Endodermal cell (in vitro differentiated cells): ENCODE measurements at regions not wholly inside any gene's neighbourhood (a gene's known extent, or its start where the extent isn't known, plus 50 kb on each side); places are given as distances from the start of the nearest gene placed in this dataset.

Experiments
- DNase-seq: peaks from one replicate; pipeline ENCODE4 v3.0.0-alpha.2; 2017
- H3K27ac ChIP-seq: 2 replicates; pipeline ENCODE4 v1.5.1; 2013; ENCODE audit warnings: mild to moderate bottlenecking, low read depth, low read length, moderate library complexity
- H3K27me3 ChIP-seq: 2 replicates; pipeline ENCODE4 v1.6.1; 2013; ENCODE audit warnings: mild to moderate bottlenecking, low read length, moderate library complexity; ENCODE audit not compliant: insufficient read depth, control insufficient read depth, poor library complexity, severe bottlenecking
- H3K36me3 ChIP-seq: 2 replicates; pipeline ENCODE4 v1.7.0; 2013; ENCODE audit warnings: mild to moderate bottlenecking, low read length, moderate library complexity; ENCODE audit not compliant: control insufficient read depth, insufficient read depth
- H3K4me1 ChIP-seq: one replicate; pipeline ENCODE4 v1.7.0; 2013; ENCODE audit warnings: low read length; ENCODE audit not compliant: control insufficient read depth, insufficient read depth
- H3K4me3 ChIP-seq: 2 replicates; pipeline ENCODE4 v1.5.1; 2013; ENCODE audit warnings: mild to moderate bottlenecking, low read length, moderate library complexity
- H3K9ac ChIP-seq: 2 replicates; pipeline ENCODE4 v1.6.1; 2013; ENCODE audit warnings: mild to moderate bottlenecking, low read length, moderate library complexity; ENCODE audit not compliant: poor library complexity, severe bottlenecking; ENCODE audit errors: extremely low read depth
- H3K9me3 ChIP-seq: 2 replicates; pipeline ENCODE4 v1.6.1; 2013; ENCODE audit warnings: mild to moderate bottlenecking, low read length, moderate library complexity; ENCODE audit not compliant: control insufficient read depth
- H3K27ac Mint-ChIP-seq: 2 replicates; pipeline ENCODE4 v1.8.0; 2020; ENCODE audit warnings: mixed read lengths
- H3K27me3 Mint-ChIP-seq: 2 replicates; pipeline ENCODE4 v1.8.0; 2021; ENCODE audit warnings: mild to moderate bottlenecking, mixed read lengths; ENCODE audit not compliant: insufficient read depth
- H3K36me3 Mint-ChIP-seq: 2 replicates; pipeline ENCODE4 v1.8.0; 2020; ENCODE audit warnings: low read depth, mixed read lengths
- H3K4me1 Mint-ChIP-seq: 2 replicates; pipeline ENCODE4 v1.8.0; 2020; ENCODE audit warnings: mixed read lengths
- H3K4me3 Mint-ChIP-seq: 2 replicates; pipeline ENCODE4 v1.8.0; 2020; ENCODE audit warnings: mild to moderate bottlenecking, moderate library complexity, mixed read lengths
- H3K9me3 Mint-ChIP-seq: 2 replicates; pipeline ENCODE4 v1.8.0; 2020; ENCODE audit warnings: mild to moderate bottlenecking, mixed read lengths
- WGBS, 2 experiments: methylation state at CpG; one replicate each; pipeline versions ENCODE4 v1.1.5 to v1.1.7; 2013; ENCODE audit warnings: missing lambda C conversion rate in 2 of 2, mixed read lengths in 1 of 2; ENCODE audit not compliant: insufficient coverage in 1 of 2, insufficient read length in 1 of 2; 5-methylcytosine and 5-hydroxymethylcytosine counted together
- TF ChIP-seq, protein P1 (sequence below): fragments of 200-600 bp; sonication (generic); conservative IDR thresholded peaks from 2 replicates; pipeline ENCODE4 v1.5.0; 2021; ENCODE audit warnings: antibody characterized with exemption, mild to moderate bottlenecking

DNA sequence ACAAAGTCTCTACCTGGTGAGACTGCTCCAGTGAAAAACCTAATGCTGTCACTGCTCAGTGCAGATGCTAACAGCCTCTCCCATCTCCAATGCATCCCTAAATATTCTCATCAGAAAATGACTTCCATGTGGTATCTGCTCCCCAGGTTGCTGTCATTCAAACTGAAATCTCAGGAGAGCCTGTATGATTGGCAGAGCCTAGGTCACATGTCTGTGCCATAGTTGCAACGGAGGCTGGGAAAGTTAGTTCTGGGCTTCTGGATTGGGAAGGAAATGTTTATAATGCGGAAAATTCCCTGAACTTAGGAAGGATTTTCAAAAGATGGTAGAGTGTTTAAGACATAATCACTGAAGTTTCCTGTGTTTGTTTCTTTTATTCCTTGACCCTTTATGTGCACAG lies 206.4 kb upstream of the ZKSCAN2 start:
- Histone ChIP-seq H3K9ac (no peak overlapping the region), H3K4me3 (no peak overlapping the region), H3K9me3 (no peaks in the 10 kb centered on the region), H3K36me3 (no peaks in the 10 kb centered on the region), H3K4me1 (no peaks in the 10 kb centered on the region), H3K27me3 (no peaks in the 10 kb centered on the region), H3K27ac (no peak overlapping the region)
- H3K36me3 Mint-ChIP-seq: no peaks in the 10 kb centered on the region
- no peak for DNase-seq
- no peaks in the 10 kb centered on the region for H3K9me3 Mint-ChIP-seq
- 98 to 100% methylated on average over 1 to 2 of the region's 2 CpGs for WGBS, 2 experiments
- no peak overlapping the region for H3K27ac Mint-ChIP-seq
- no peak overlapping the region for H3K4me3 Mint-ChIP-seq
- no peaks in the 10 kb centered on the region for H3K4me1 Mint-ChIP-seq
- H3K27me3 Mint-ChIP-seq: no peaks in the 10 kb centered on the region
- TF ChIP-seq, protein P1, sequence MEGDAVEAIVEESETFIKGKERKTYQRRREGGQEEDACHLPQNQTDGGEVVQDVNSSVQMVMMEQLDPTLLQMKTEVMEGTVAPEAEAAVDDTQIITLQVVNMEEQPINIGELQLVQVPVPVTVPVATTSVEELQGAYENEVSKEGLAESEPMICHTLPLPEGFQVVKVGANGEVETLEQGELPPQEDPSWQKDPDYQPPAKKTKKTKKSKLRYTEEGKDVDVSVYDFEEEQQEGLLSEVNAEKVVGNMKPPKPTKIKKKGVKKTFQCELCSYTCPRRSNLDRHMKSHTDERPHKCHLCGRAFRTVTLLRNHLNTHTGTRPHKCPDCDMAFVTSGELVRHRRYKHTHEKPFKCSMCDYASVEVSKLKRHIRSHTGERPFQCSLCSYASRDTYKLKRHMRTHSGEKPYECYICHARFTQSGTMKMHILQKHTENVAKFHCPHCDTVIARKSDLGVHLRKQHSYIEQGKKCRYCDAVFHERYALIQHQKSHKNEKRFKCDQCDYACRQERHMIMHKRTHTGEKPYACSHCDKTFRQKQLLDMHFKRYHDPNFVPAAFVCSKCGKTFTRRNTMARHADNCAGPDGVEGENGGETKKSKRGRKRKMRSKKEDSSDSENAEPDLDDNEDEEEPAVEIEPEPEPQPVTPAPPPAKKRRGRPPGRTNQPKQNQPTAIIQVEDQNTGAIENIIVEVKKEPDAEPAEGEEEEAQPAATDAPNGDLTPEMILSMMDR: no peak

DNA sequence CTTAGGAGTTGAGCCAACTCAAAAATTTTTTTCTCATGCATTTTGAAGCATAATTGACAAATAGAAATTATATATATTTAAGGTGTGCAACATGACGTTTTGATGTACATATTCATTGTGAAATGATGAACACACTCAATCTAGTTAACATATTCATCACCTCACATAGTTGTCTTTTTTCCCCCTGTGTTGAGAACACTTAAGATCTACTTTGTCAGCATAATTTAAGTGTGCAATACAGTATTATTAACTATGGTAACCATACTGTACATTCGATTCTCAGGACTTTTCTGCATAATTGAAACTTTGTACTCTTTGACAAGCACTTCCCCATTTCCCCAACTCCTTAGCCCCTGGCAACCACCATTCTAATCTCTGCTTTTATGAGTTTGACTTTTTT lies 192.2 kb upstream of the ZKSCAN2 start:
- WGBS, 2 experiments: 88 to 100% methylated on average over 1 of the region's 2 CpGs
- Mint-ChIP-seq H3K27me3 (peaks cover 3% of the 10 kb centered on the region), H3K4me3 (no peak overlapping the region), H3K4me1 (peaks cover 4% of the 10 kb centered on the region), H3K36me3 (no peaks in the 10 kb centered on the region), H3K27ac (no peak overlapping the region), H3K9me3 (peaks cover 26% of the 10 kb centered on the region)
- Histone ChIP-seq H3K9me3 (peaks cover 11% of the 10 kb centered on the region), H3K9ac (no peak overlapping the region), H3K27ac (no peak overlapping the region), H3K27me3 (no peaks in the 10 kb centered on the region), H3K4me1 (peaks cover 2% of the 10 kb centered on the region), H3K36me3 (no peaks in the 10 kb centered on the region), H3K4me3 (no peak overlapping the region)
- DNase-seq: no peak
- TF ChIP-seq, protein P1: no peak

DNA sequence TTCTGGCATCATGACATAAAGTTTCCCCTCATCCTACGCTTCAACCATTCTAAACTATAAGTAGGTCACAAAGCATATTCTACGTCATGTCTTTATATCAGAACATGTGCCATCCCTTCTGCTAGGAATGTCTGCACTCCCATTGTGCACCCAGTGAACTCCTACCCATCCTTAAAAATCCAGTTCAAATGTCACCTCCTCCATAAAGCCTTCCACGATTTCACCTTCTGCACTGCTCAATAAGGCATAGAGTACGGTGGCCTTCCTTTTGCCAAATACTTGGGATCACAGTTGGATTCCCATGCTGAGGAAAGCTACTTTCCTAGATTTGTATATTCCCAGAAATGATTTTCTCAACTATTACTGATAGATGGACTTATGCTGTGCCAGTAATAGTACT lies 186.3 kb upstream of the ZKSCAN2 start:
- H3K9me3 Mint-ChIP-seq: peaks cover 18% of the 10 kb centered on the region
- no peak overlapping the region for H3K27ac ChIP-seq
- no peaks in the 10 kb centered on the region for H3K27me3 ChIP-seq
- H3K27me3 Mint-ChIP-seq: peaks cover 3% of the 10 kb centered on the region
- WGBS, 2 experiments: 62 to 85% methylated on average over 4 of the region's 4 CpGs
- H3K36me3 Mint-ChIP-seq: no peaks in the 10 kb centered on the region
- H3K4me1 Mint-ChIP-seq: peaks cover 7% of the 10 kb centered on the region
- H3K4me1 ChIP-seq: peaks cover 5% of the 10 kb centered on the region
- no peak overlapping the region for H3K4me3 ChIP-seq
- peaks cover 11% of the 10 kb centered on the region for H3K9me3 ChIP-seq
- no peaks in the 10 kb centered on the region for H3K36me3 ChIP-seq
- no peak overlapping the region for H3K27ac Mint-ChIP-seq
- TF ChIP-seq, protein P1: no peak
- DNase-seq: no peak
- H3K9ac ChIP-seq: no peak overlapping the region
- no peak overlapping the region for H3K4me3 Mint-ChIP-seq
